ENCODE measurements at regions not wholly inside any gene's neighbourhood (a gene's known extent, or its start where the extent isn't known, plus 50 kb on each side); places are given as distances from the start of the nearest gene placed in this dataset.

DNA sequence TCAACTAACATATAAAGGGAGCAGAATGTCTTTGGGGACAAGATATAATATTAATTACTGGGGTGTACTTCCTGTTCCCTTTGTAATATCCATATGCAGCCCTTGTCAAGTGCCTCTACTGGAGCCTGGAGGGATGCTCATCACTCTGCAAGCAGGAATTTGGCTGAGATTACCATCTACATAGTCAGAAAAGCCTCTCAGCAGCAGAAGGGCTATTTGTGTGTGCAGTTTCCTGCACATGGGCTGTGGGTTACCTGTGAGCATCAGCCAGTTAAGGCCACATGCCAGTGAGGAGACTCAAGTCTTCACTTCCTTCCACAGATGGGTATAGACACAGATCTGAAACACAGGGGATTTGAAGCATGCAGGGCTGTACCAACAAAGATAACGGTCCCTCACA is 278.1 kb upstream of the PLSCR5 start:
- no peak for DNase-seq
- Histone ChIP-seq H2AK9ac (replicated peaks; ENCODE audit: low read depth, low read length, poor library complexity) (no peak overlapping the region), H3K4me2 (ENCODE audit: low read depth, low read length) (no peak overlapping the region), H3K27me3 (ENCODE audit: control insufficient read depth, insufficient read depth, low read length) (no peaks in the 10 kb centered on the region), H3K18ac (ENCODE audit: low read depth, low read length) (no peak overlapping the region), H4K5ac (ENCODE audit: low read depth, low read length) (no peak overlapping the region), H4K8ac (ENCODE audit: low read depth in 2 of 2, low read length in 2 of 2) (no peak overlapping the region), H3K56ac (ENCODE audit: extremely low read depth, insufficient read depth, low read length) (no peak overlapping the region), H3K27ac (ENCODE audit: insufficient read depth, low read length) (no peak overlapping the region), H2BK120ac (ENCODE audit: low read depth, low read length) (no peak overlapping the region), H3K36me3 (ENCODE audit: control insufficient read depth, insufficient read depth, low read length) (no peaks in the 10 kb centered on the region), H3K4ac (ENCODE audit: low read depth, low read length) (no peak overlapping the region), H2AFZ (replicated peaks; ENCODE audit: low read length, poor library complexity) (no peak overlapping the region), H2BK15ac (ENCODE audit: low read depth, low read length) (no peak overlapping the region), H3K4me1 (ENCODE audit: control insufficient read depth, insufficient read depth, low read length) (no peaks in the 10 kb centered on the region), H4K20me1 (ENCODE audit: insufficient read depth, low read length) (no peaks in the 10 kb centered on the region), H2BK5ac (ENCODE audit: low read depth, low read length, poor library complexity, severe bottlenecking) (no peak overlapping the region), H3K9me3 (ENCODE audit: control insufficient read depth, insufficient read depth, low read length) (no peaks in the 10 kb centered on the region), H2BK20ac (ENCODE audit: low read depth, low read length) (no peak overlapping the region), H3K14ac (replicated peaks; ENCODE audit: low read depth, low read length) (no peak overlapping the region), H4K91ac (ENCODE audit: insufficient read depth, low read depth, low read length) (no peak overlapping the region), H2AK5ac (ENCODE audit: low read depth, low read length) (no peak overlapping the region), H3K4me3 (ENCODE audit: insufficient read depth, low read depth, low read length) (no peak overlapping the region), H3K23ac (ENCODE audit: low read depth, low read length) (no peak overlapping the region), H3K9me1 (ENCODE audit: insufficient read depth, low read length) (no peaks in the 10 kb centered on the region), H3K9ac (ENCODE audit: low read depth, low read length) (no peak overlapping the region), H3K79me1 (ENCODE audit: low read depth in 1 of 2, low read length in 2 of 2) (no peaks in the 10 kb centered on the region)
- ChIA-PET CTCF (no interaction called here), POLR2A (ENCODE audit: unreplicated experiment) (interaction anchor here (0.6 kb wide), 1 partner anchor 27 kb away, joined by 9 read pairs; no protein-coding TSS in a partner anchor)
- in situ Hi-C loops (cut with MboI; ENCODE audit: low sequenced_read_pairs): no loop called here
- intact Hi-C loops (cut with micrococcal nuclease): no loop called here
- TF ChIP-seq, protein P1, sequence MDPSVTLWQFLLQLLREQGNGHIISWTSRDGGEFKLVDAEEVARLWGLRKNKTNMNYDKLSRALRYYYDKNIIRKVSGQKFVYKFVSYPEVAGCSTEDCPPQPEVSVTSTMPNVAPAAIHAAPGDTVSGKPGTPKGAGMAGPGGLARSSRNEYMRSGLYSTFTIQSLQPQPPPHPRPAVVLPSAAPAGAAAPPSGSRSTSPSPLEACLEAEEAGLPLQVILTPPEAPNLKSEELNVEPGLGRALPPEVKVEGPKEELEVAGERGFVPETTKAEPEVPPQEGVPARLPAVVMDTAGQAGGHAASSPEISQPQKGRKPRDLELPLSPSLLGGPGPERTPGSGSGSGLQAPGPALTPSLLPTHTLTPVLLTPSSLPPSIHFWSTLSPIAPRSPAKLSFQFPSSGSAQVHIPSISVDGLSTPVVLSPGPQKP (IDR thresholded peaks at IDR 0.05; ENCODE audit: borderline replicate concordance, low read depth, low read length): no peak
- TF ChIP-seq POLR2A (IDR thresholded peaks at IDR 0.05; ENCODE audit: low read depth, low read length): no peak
- no peak for TF ChIP-seq FOS (IDR thresholded peaks at IDR 0.05; ENCODE audit: low read depth, low read length)
- no peak for TF ChIP-seq RAD21 (IDR thresholded peaks at IDR 0.05; ENCODE audit: low read length)
- no peak for TF ChIP-seq RFX5 (IDR thresholded peaks at IDR 0.05; ENCODE audit: low read depth, low read length)
- TF ChIP-seq CEBPB (IDR thresholded peaks at IDR 0.05; ENCODE audit: low read depth, low read length): no peak
- TF ChIP-seq BHLHE40 (IDR thresholded peaks at IDR 0.05; ENCODE audit: low read depth, low read length): no peak
- TF ChIP-seq MAZ (IDR thresholded peaks at IDR 0.05; ENCODE audit: borderline replicate concordance, low read depth, low read length): no peak
- no peak for TF ChIP-seq CHD1 (IDR thresholded peaks at IDR 0.05; ENCODE audit: low read depth, low read length)
- no peak for TF ChIP-seq RCOR1 (IDR thresholded peaks at IDR 0.05; ENCODE audit: insufficient replicate concordance, low read length)
- TF ChIP-seq MXI1 (IDR thresholded peaks at IDR 0.05; ENCODE audit: borderline replicate concordance, low read depth, low read length): no peak
- TF ChIP-seq SMC3 (IDR thresholded peaks at IDR 0.05; ENCODE audit: low read depth, low read length): no peak
- TF ChIP-seq, protein P2, sequence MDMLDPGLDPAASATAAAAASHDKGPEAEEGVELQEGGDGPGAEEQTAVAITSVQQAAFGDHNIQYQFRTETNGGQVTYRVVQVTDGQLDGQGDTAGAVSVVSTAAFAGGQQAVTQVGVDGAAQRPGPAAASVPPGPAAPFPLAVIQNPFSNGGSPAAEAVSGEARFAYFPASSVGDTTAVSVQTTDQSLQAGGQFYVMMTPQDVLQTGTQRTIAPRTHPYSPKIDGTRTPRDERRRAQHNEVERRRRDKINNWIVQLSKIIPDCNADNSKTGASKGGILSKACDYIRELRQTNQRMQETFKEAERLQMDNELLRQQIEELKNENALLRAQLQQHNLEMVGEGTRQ (IDR thresholded peaks at IDR 0.05; ENCODE audit: low read depth, low read length): no peak
- no peak for TF ChIP-seq NFE2L2 (IDR thresholded peaks at IDR 0.05; ENCODE audit: low read depth, low read length)
- no TSS peak for BruUV-seq (replicated peaks)
- WGBS, 2 experiments (ENCODE audit: extremely low coverage in 2 of 2, insufficient read length in 1 of 2): no CpG with 5 or more reads among the region's 1 CpG
- no peak for ATAC-seq (ENCODE audit: low read depth)
- dilution Hi-C loops (cut with HindIII; ENCODE audit: low sequenced_read_pairs, unreplicated experiment): no loop called here
